ENCODE measurements at regions not wholly inside any gene's neighbourhood (a gene's known extent, or its start where the extent isn't known, plus 50 kb on each side); places are given as distances from the start of the nearest gene placed in this dataset.

GRCh38 chr12:87246726-87247125, 782.5 kb downstream of the C12orf50 start:
- TF ChIP-seq CTCF (IDR thresholded peaks at IDR 0.05), result no peak
- TF ChIP-seq POLR2A (IDR thresholded peaks at IDR 0.05), result no peak
